Stimulated activated CD4-positive, alpha-beta T cell treated with anti-CD3 and anti-CD28 coated beads, Interleukin-1b, Interleukin-23, amount 100 ng/mL, for 24 hours (primary cell): ENCODE measurements at regions not wholly inside any gene's neighbourhood (a gene's known extent, or its start where the extent isn't known, plus 50 kb on each side); places are given as distances from the start of the nearest gene placed in this dataset.
"Not testable (repeated sequence)": the region's sequence is repeated elsewhere in the genome, so short reads cannot be mapped to it uniquely, and the experiment has no call there.

ENCODE experiments used
- DNase-seq, 4 experiments: peaks; one replicate each; pipeline ENCODE4 v3.0.0-alpha.2; 2020; ENCODE audit warnings: low read depth in 4 of 4, low spot score in 1 of 4

DNA sequence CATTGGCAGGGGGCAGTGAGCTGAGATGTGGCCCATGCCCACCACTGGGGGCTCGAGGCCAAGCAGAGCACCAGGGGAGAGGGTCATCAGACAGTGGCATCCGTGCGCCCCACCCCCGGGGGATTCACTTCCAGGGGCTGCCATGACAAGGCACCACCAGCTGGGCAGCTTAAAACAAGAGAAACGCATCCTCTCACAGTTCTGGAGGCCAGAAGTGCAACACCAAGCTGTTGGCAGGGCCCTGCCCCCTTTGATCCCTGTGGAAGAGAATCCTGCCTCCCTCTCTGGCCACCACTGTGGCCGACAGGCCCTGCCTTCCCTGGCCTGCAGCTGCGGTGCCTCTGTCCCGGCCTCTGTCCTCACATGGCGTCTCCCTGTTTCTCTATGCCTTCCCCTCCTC, 187.7 kb upstream of the ID2 start:
- no peak for DNase-seq

DNA sequence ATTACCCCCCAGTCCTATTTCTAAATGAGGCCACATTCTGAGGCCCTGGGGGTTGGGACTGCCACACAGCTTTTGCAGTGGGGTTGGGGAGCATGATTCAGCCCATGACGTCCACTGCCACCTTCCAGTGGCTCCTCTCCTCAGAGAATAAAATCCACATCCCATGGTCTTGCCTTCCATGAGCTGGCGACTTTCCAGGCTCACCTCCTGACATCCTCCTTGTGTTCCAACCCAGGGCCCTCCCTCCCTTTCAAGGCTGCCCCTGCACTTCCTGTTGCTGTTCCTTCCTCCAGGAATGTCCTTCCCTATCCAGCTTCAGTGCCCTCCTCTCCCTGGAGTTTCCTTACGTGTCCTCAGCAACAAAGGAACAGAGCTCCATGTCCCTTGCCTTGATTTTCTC, 187.3 kb upstream of the ID2 start:
- DNase-seq: no peak

GRCh38 chr2:8495189-8495989, 186.5 kb upstream of the ID2 start:
- no peak for DNase-seq

DNA sequence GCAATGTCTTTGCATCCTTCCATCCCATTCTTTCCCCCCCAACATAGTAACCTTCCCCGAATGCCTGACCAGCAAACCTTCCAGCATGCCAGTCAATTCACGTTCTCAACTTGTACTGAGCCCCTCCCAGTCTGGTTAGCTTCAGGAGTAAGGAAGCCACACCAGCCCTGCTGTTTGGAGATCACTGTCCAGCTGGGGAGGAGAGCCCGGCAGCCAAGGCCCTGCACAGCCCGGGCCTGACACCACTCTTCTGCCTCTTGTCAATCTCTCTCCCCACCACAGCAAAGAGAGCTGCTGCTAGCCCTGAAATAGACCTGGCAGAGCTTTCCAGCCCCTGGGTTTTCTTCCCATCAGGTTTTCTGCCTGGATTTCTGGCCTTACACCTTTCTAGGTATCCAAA, 185.8 kb upstream of the ID2 start:
- no peak for DNase-seq

- no peak for DNase-seq
Observed at GRCh38 chr2:8496617-8497016, 185.2 kb upstream of the ID2 start.

- DNase-seq: no peak
Observed at GRCh38 chr2:8498994-8499393, 182.9 kb upstream of the ID2 start.

DNA sequence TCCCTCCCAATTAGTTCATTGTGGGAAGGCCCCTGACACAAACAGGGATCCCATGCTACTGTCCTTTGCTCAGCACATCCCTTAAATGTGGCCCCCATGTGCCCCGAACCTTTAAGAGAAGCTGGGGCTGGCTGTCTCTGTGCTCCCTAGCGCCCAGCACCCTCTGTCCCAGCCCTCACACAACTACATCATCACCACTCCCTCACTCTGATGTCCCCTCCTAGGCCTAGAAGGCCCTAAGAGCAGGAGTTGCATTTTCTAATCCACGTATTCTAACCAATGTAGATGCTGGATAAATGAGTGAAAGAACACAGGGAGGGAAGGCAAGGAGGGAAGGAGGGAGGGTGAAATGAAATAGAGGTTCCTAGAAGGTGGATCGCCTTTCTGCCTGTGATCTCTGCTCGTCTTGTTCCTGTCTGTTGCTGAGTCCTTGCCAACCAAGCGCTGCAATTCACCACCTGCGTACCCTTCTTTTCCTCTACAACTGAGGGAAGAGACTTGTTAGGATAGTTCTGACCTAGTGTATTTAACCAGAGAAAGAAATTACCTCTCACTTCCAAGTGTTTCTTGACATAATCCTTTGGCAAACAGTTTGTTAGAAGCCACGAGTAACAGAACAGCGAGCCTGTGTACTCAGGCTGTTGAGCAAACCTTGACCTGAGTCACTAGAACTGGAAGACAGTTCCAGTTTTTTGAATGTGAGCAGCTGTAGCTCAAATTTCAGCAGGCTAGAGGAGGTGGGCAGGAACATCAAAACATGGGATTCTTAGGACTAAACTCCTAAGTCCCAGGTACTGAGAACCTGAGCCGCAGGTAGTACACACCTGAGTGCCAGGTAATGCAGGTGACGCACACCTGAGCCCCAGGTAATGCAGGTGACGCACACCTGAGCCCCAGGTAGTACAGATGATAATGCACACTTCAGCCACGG, 181.5 kb upstream of the ID2 start:
- no peak for DNase-seq

DNA sequence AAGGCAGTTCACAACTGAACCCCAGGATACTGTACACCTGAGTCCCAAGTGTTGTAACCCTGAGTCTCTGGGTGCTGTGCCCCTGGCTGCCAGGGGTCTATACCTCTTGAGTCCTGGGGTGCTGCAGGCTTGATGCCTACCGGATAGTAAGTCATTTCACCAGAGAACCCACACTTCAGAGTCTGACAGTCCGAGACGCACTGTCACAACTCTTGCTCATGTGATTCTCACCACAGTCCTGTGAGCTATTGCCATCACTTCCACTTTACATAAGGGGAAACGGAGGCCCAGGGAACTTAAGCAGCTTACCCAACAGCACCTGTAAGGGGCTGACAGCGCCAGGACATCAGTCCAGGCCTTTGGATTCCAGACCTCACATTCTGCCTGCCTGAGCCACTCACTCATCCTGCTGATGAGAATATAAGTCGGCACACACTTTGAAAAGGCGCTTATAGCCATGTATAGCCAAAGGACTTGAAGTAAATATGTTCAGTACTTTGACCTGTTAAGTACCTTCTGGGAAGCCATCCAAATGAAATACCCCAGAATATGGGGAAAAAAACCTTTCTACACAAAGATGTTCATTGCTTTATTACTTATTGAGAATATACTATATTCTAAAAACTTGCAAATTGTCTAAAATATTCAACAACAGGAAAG, 180.7 kb upstream of the ID2 start:
- DNase-seq: no peak

DNA sequence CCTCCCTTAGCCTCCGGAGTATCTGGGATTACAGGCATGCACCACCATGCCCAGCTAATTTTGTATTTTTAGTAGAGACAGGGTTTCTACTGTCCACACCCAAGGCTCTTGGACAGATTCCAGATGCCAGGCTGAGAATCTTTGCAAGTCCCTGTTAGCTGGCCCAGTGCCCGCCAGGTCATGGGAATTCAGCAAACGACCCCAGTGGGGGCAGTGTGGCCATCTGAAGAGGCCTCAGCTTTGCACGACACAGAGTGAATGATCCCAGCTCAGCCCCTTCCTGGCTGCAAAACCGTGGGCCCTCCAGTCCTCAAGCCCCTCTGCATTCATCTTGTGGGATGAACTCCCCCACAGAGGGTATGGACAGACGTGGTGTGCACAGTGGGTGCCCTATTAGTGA, 179.5 kb upstream of the ID2 start:
- no peak for DNase-seq

- no peak for DNase-seq
Observed at GRCh38 chr2:8505311-8505920, 176.4 kb upstream of the ID2 start.

DNA sequence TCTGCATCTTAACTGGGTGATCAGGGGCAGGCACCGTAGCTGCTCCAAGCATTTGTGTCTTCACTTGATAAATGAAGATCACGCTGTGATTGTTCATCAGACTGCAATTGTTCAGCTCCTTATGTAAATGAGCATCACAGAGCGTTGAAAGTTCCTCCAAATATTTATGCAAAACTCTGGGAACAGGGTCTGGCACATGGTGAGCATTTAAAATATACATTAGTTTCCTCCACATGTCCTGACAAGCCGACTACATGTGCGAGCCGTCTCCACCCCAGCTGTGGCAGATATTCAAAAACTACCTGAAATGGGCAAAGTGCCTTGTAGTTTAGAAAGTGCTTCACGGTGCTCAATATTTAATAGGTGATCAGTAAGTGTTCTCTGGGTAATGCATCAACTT, 175.1 kb upstream of the ID2 start:
- DNase-seq: no peak

DNA sequence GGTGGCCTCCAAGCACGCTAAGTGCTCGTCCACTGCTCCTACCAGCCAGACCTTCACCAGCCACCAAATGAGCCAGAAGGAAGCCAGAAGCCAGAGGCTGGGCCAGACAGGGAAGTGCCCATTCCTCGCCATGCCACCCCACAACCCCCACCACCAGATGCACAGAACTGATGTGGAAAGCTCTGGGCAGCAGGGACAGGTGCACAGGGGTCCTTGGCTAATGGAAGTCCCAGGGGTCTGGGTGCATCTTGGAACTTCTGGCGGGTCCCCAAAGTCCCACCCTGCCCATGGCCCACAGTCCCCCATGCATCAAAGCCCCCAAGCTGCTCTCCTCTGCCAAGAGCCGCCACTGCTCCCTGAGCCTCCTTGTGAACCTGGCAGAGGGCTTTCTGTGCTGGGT, 173.1 kb upstream of the ID2 start:
- no peak for DNase-seq

DNA sequence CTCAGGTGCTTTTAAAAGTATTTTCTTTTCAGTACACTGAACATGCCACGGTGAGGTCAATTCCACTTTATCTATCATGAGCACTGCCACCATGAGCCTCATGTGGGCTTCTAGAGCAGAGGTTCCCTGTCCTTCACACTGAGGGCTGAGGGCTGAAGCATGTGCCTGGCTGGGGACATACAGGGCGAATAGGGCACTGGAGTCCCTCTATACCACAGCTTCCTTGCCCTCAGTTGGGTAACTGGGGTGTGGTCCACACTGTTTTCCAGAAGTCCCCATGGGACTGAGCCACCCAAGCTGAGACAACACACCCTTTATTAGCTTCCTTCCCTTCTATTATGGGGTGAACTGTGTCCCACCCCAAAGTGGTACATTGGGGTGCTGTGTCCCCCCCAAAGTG, 172.2 kb upstream of the ID2 start:
- no peak for DNase-seq

DNA sequence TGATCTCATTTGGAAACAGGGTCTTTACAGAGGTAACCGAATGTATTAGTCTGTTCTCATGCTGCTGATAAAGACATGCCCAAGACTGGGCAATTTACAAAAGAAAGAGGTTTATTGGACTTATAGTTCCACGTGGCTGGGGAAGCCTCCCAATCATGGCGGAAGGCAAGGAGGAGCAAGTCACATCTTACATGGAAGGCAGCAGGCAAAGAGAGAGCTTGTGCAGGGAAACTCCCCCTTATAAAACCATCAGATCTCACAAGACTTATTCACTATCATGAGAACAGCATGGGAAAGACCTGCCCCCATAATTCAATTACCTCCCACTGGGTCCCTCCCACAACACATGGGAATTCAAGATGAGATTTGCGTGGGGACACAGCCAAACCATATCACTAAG, 171.8 kb upstream of the ID2 start:
- DNase-seq: not testable (repeated sequence)

GRCh38 chr2:8510519-8510918, 171.3 kb upstream of the ID2 start:
- DNase-seq: no peak

DNA sequence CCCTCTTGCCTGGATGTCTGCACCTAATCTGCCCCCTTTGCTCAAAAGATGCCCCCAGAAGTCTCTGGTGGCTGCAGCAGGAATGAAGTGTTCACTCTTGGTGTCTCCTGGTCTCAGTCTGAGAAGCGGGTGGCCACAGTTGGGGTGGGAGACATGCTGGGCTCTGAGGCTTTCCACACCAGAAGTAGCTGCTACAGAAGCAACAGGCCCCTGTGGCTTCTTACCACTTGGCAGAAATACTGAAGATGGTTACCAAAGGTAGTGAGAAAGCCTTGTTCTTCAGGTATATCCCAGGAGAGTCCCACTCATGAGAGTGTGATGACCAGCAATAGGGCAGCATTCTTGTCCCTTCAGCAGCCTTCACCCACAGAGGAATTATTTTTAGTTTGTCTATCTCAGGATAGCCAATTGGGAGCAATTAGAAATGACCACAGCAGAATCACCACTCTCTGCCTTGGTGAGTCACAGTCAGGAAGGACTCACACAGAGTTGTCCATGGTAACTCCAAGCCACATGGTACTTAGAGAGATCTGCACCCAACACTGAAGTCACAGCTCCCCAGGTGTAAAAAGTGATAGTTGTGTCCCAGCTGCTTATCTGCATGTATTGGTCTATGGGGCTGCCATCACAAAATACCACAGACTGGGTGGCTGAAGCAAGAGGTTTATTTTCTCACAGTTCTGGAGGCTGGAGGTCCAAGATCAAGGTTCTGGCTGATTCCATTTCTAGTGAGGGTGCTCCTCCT, 169.8 kb upstream of the ID2 start:
- no peak for DNase-seq

DNA sequence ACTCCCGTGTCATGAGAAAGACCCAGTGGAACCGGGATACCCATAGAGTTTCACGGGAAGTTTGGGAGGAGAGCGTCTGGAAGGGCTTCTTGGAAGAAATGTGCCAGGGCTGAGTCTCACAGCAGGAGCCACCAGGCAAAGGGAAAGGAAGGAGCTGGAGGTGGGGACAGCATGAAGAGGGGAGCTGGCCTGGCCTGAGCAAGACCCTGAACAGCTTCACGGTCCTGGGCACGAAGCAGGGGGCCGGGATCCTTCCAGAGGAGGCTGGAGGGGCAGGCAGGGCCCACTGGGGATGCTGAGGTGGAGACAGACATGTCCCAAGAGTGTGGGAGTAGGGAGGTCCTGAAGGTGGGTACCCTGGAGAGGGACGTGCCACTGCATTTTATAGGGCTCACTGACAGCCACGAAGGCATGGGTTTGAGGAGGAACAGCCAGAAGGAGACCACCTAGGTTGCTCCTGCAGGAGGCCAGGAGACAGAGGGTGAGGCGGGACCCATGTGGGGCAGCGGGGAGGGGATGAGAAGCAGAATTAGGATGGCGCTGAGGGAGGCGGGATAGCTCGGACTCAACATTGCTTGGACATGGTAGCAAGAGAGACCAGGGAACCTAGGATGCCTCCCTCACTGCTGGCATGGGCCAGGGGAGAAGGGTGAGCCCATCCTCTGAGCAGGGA, 168.1 kb upstream of the ID2 start:
- DNase-seq: no peak

DNA sequence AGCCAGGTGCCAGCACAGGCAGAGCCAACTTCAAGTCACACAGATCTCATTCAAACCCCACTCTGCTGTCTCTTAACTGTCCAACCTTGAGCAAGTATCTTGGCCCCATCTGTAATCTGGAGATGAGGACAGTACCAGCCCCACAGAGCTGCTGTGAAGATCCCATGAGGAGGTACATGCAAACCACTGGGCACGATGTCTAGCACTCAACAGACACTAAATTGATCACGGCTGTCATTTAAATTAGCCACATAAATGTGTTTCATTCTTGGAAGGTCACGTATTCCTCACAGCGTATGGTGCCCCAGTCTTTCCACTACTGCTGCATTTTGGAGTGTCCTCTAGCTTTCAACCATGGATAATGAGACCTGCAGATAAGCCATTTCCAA, 167.6 kb upstream of the ID2 start:
- DNase-seq: no peak

DNA sequence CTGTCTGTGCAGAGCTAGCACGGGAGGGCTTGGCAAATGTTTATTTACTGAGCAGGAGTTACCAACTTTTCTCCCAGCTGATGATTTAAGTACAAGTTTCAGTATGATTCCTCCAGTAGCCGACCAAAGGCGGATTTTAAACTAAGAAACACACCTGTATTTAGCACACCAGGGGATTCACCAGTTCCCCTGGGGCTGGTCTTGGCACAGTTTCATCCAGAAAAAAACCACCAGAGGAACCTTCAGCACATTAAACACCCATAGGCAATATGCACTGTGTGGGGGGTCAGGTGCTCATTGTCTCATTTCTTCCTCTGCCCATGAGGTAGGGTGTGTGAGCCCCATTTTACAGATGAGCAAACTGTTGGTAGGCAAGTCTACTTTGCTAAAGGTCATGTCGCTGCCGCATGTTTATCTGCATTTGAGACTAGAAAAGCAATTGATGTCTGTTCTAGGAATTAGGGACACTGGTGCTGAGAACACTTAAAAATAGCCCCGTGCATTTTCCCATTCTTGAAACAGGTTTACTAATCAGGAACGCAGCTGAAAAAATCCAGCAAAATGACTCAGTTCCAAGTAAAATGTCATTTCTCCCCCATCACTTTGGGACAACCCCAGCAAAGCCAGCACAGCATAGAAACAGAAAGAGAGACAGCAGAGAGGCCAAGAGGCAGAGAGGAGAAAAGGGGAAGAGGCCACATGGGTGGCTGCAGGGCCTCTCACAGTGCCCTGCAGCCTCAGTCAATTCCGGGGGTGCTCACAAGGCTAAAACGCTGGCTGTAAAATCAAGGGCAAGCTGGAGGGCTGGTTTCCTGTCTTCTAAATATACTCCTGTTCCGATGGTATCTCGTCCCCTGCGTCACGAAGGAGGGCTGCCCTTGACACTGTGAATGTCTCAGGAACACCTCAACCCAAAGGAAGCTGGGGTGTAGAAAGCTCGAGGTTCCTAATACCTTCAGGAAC, 166.8 kb upstream of the ID2 start:
- peak in 3 of 4 experiments; percentile 22 to 54 (median 43) for DNase-seq
